NOMO-1 treated with DMSO at 0.1 percent for 48 hours (cell line): ENCODE measurements at regions not wholly inside any gene's neighbourhood (a gene's known extent, or its start where the extent isn't known, plus 50 kb on each side); places are given as distances from the start of the nearest gene placed in this dataset.
"Not testable (repeated sequence)": the region's sequence is repeated elsewhere in the genome, so short reads cannot be mapped to it uniquely, and the experiment has no call there.

ENCODE experiments used
- DNase-seq: peaks from one replicate; lab custom pipeline; 2025; ENCODE audit not compliant: unreplicated experiment; lab: John Stamatoyannopoulos, UW

GRCh38 chr4:63085091-63085490 lies 1324.2 kb downstream of the TECRL start:
- DNase-seq: no peak

GRCh38 chr4:63080934-63081333 lies 1328.3 kb downstream of the TECRL start:
- no peak for DNase-seq

GRCh38 chr4:63063760-63064159 lies 1345.5 kb downstream of the TECRL start:
- DNase-seq: no peak

- DNase-seq: not testable (repeated sequence)
Measured at GRCh38 chr4:63062891-63063290, 1346.4 kb downstream of the TECRL start.

GRCh38 chr4:63049726-63050125 lies 1359.5 kb downstream of the TECRL start:
- no peak for DNase-seq

- DNase-seq: no peak
Measured at GRCh38 chr4:63049278-63049677, 1360.0 kb downstream of the TECRL start.

GRCh38 chr4:63036159-63036866 lies 1372.9 kb downstream of the TECRL start:
- no peak for DNase-seq

GRCh38 chr4:63029380-63029779 lies 1379.9 kb downstream of the TECRL start:
- DNase-seq: no peak

- no peak for DNase-seq
Measured at GRCh38 chr4:63020661-63021060, 1388.6 kb downstream of the TECRL start.

- no peak for DNase-seq
Measured at GRCh38 chr4:63017300-63017699, 1392.0 kb downstream of the TECRL start.

- no peak for DNase-seq
Measured at GRCh38 chr4:62970846-62971245, 1438.4 kb downstream of the TECRL start.

- no peak for DNase-seq
Measured at GRCh38 chr4:62960415-62960814, 1448.8 kb downstream of the TECRL start.

GRCh38 chr4:62953752-62954151 lies 1455.5 kb downstream of the TECRL start:
- no peak for DNase-seq

GRCh38 chr4:62952366-62952765 lies 1456.9 kb downstream of the TECRL start:
- DNase-seq: no peak

GRCh38 chr4:62948108-62948507 lies 1461.1 kb downstream of the TECRL start:
- DNase-seq: no peak

- DNase-seq: no peak
Measured at GRCh38 chr4:62940229-62940628, 1469.0 kb downstream of the TECRL start.

- no peak for DNase-seq
Measured at GRCh38 chr4:62930884-62931283, 1478.4 kb downstream of the TECRL start.

- no peak for DNase-seq
Measured at GRCh38 chr4:62928483-62928882, 1480.8 kb downstream of the TECRL start.

GRCh38 chr4:62927574-62927973 lies 1481.7 kb downstream of the TECRL start:
- no peak for DNase-seq

- no peak for DNase-seq
Measured at GRCh38 chr4:62923783-62924182, 1485.5 kb downstream of the TECRL start.

- DNase-seq: no peak
Measured at GRCh38 chr4:62917649-62918048, 1491.6 kb downstream of the TECRL start.

- DNase-seq: no peak
Measured at GRCh38 chr4:62914758-62915157, 1494.5 kb downstream of the TECRL start.

GRCh38 chr4:62913065-62913464 lies 1496.2 kb downstream of the TECRL start:
- no peak for DNase-seq
